ENCODE measurements at regions not wholly inside any gene's neighbourhood (a gene's known extent, or its start where the extent isn't known, plus 50 kb on each side); places are given as distances from the start of the nearest gene placed in this dataset.

DNA sequence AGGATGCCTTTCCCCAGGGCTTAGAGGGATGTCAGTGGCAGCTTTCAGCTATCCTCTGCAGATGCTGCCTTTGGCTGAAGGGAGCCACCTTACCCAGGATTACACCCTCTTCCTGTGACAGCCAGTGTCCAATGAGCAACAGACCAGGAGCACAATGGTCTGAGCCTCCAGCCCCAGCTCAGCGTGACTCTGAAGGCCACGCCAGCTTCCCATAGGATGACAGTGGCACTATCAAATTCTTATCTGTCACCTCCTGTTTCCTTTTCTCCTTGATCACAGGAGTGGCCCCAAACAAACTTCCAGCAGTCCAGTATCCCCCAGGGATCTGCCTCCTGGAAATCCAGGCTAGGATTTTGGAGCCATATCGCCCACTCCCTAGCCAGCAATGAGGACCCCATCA lies 226.9 kb downstream of the SETD4 start:
- no peak for FAIRE-seq
- Histone ChIP-seq H3K4me1 (ENCODE audit: control insufficient read depth, extremely low read depth, insufficient read depth, low read length) (no peaks in the 10 kb centered on the region), H3K27ac (ENCODE audit: insufficient read depth, low read depth, low read length) (no peak overlapping the region)

More for the DNA sequence above, 226.9 kb downstream of the SETD4 start:
- no TSS peak for BruUV-seq (replicated peaks)
- DNase-seq (ENCODE audit: low read depth, low spot score), result no peak
- intact Hi-C loops (cut with micrococcal nuclease), result no loop called here
- Histone ChIP-seq H3K4me3 (replicated peaks in 1 of 3; ENCODE audit: insufficient read depth in 1 of 3, low read depth in 1 of 3, low read length in 3 of 3) (no peak overlapping the region), H3K79me2 (ENCODE audit: control insufficient read depth, insufficient read depth, low read length) (no peaks in the 10 kb centered on the region), H3K4me2 (ENCODE audit: insufficient read depth, low read length) (no peak overlapping the region), H3K9ac (replicated peaks; ENCODE audit: extremely low read depth, insufficient read depth, low read length) (no peak overlapping the region), H4K20me1 (replicated peaks; ENCODE audit: control insufficient read depth, extremely low read depth, insufficient read depth, low read length) (no peaks in the 10 kb centered on the region), H3K9me3 (replicated peaks; ENCODE audit: control insufficient read depth, insufficient read depth, low read length) (no peaks in the 10 kb centered on the region), H3K36me3 (ENCODE audit: control insufficient read depth in 2 of 2, extremely low read depth in 1 of 2, insufficient read depth in 2 of 2, low read length in 2 of 2) (no peaks in the 10 kb centered on the region), H2AFZ (ENCODE audit: low read depth, low read length) (no peak overlapping the region), H3K27me3 (ENCODE audit: control insufficient read depth in 2 of 2, insufficient read depth in 2 of 2, low read length in 2 of 2) (peaks cover 2 to 8% of the 10 kb centered on the region in 2 experiments), H3K9me1 (replicated peaks; ENCODE audit: control insufficient read depth, extremely low read depth, insufficient read depth, low read length) (no peaks in the 10 kb centered on the region)
- ChIA-PET POLR2A (no interaction called here), CTCF (interaction anchor here (1.8 kb wide), 1 partner anchor 1088 kb away, joined by 4 read pairs; no protein-coding TSS in a partner anchor)
- dilution Hi-C loops (cut with MboI; ENCODE audit: extremely low pct_ligation_motif_present, low sequenced_read_pairs), result no loop called here
- TF ChIP-seq JUN (IDR thresholded peaks at IDR 0.05; ENCODE audit: borderline replicate concordance, insufficient read depth, insufficient read length, low read depth) (no peak), EZH2 (IDR thresholded peaks at IDR 0.05; ENCODE audit: borderline replicate concordance, low read depth, low read length, severe bottlenecking) (no peak), MYC (IDR thresholded peaks at IDR 0.05; ENCODE audit: low read depth, low read length) (no peak), GATA2 (IDR thresholded peaks at IDR 0.05; ENCODE audit: insufficient read depth, insufficient read length, low read depth, low read length) (no peak), POLR2A (IDR thresholded peaks at IDR 0.05; ENCODE audit: low read depth, low read length) (no peak), FOS (IDR thresholded peaks at IDR 0.05; ENCODE audit: borderline replicate concordance, insufficient read depth, low read length) (no peak), POLR2AphosphoS5 (IDR thresholded peaks at IDR 0.05; ENCODE audit: insufficient read depth, low read depth, low read length) (no peak)
- TF ChIP-seq, protein P1, sequence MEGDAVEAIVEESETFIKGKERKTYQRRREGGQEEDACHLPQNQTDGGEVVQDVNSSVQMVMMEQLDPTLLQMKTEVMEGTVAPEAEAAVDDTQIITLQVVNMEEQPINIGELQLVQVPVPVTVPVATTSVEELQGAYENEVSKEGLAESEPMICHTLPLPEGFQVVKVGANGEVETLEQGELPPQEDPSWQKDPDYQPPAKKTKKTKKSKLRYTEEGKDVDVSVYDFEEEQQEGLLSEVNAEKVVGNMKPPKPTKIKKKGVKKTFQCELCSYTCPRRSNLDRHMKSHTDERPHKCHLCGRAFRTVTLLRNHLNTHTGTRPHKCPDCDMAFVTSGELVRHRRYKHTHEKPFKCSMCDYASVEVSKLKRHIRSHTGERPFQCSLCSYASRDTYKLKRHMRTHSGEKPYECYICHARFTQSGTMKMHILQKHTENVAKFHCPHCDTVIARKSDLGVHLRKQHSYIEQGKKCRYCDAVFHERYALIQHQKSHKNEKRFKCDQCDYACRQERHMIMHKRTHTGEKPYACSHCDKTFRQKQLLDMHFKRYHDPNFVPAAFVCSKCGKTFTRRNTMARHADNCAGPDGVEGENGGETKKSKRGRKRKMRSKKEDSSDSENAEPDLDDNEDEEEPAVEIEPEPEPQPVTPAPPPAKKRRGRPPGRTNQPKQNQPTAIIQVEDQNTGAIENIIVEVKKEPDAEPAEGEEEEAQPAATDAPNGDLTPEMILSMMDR (IDR thresholded peaks at IDR 0.05; ENCODE audit: extremely low read depth in 1 of 2, insufficient read depth in 1 of 2, low read depth in 1 of 2, low read length in 2 of 2), result no peak
- TF ChIP-seq, protein P2, sequence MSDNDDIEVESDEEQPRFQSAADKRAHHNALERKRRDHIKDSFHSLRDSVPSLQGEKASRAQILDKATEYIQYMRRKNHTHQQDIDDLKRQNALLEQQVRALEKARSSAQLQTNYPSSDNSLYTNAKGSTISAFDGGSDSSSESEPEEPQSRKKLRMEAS (IDR thresholded peaks at IDR 0.05; ENCODE audit: insufficient read depth, insufficient read length), result no peak

Data from endothelial cell of umbilical vein (primary cell).